BJ (cell line): ENCODE measurements at regions not wholly inside any gene's neighbourhood (a gene's known extent, or its start where the extent isn't known, plus 50 kb on each side); places are given as distances from the start of the nearest gene placed in this dataset.

ENCODE experiments used
- CTCF ChIA-PET: fragments of 350-600 bp; formaldehyde crosslinking; extraction: SDS; loops from one replicate; lab custom pipeline; 2021; ENCODE audit warnings: antibody characterized with exemption, inconsistent platforms; lab: Yijun Ruan, JAX
- POLR2A ChIA-PET: fragments of 300-600 bp; sonication (Branson Sonifier 250); formaldehyde crosslinking; extraction: SDS; loops from one replicate; lab custom pipeline; 2021; ENCODE audit warnings: antibody characterized with exemption; lab: Charles Lee
- DNase-seq: peaks from one replicate; pipeline ENCODE4 v3.0.0-alpha.2; 2011; ENCODE audit warnings: low read depth
- H3K27me3 ChIP-seq: 2 replicates; pipeline ENCODE4 v1.6.0; 2011; ENCODE audit warnings: low read length; ENCODE audit not compliant: control insufficient read depth, insufficient read depth
- H3K36me3 ChIP-seq: 2 replicates; pipeline ENCODE4 v1.5.1; 2011; ENCODE audit warnings: low read length; ENCODE audit not compliant: control insufficient read depth, insufficient read depth
- H3K4me3 ChIP-seq: 2 replicates; pipeline ENCODE4 v1.5.1; 2011; ENCODE audit warnings: low read depth, mild to moderate bottlenecking, control low read depth, low read length
- CTCF ChIP-seq: IDR thresholded peaks from 2 replicates; pipeline ENCODE4 v1.5.1; 2011; ENCODE audit warnings: low read depth, mild to moderate bottlenecking, control low read depth, inconsistent platforms, low read length, moderate library complexity; ENCODE audit not compliant: insufficient read depth

GRCh38 chr5:52517667-52518066 is 270.0 kb upstream of the ITGA1 start:
- DNase-seq: no peak
- TF ChIP-seq CTCF: no peak
- Histone ChIP-seq H3K36me3 (no peaks in the 10 kb centered on the region), H3K4me3 (no peak overlapping the region), H3K27me3 (no peaks in the 10 kb centered on the region)
- CTCF ChIA-PET: no interaction called here
- POLR2A ChIA-PET: no interaction called here

GRCh38 chr5:52520171-52520570 is 267.5 kb upstream of the ITGA1 start:
- POLR2A ChIA-PET: no interaction called here

GRCh38 chr5:52521236-52521635 is 266.5 kb upstream of the ITGA1 start:
- Histone ChIP-seq H3K27me3 (no peaks in the 10 kb centered on the region), H3K4me3 (no peak overlapping the region), H3K36me3 (no peaks in the 10 kb centered on the region)
- TF ChIP-seq CTCF: no peak
- no peak for DNase-seq
- POLR2A ChIA-PET: no interaction called here
- CTCF ChIA-PET: no interaction called here

More at GRCh38 chr5:52520171-52520570, 267.5 kb upstream of the ITGA1 start:
- no peak overlapping the region for H3K4me3 ChIP-seq
- DNase-seq: no peak
- TF ChIP-seq CTCF: no peak
- no peaks in the 10 kb centered on the region for H3K27me3 ChIP-seq
- H3K36me3 ChIP-seq: no peaks in the 10 kb centered on the region
- CTCF ChIA-PET: no interaction called here

- no peak for DNase-seq
- Histone ChIP-seq H3K4me3 (no peak overlapping the region), H3K27me3 (no peaks in the 10 kb centered on the region), H3K36me3 (no peaks in the 10 kb centered on the region)
- ChIA-PET CTCF (no interaction called here), POLR2A (no interaction called here)
- no peak for TF ChIP-seq CTCF
Observed at GRCh38 chr5:52523701-52524100, 264.0 kb upstream of the ITGA1 start.

GRCh38 chr5:52531105-52531504 is 256.6 kb upstream of the ITGA1 start:
- ChIA-PET POLR2A (no interaction called here), CTCF (no interaction called here)
- Histone ChIP-seq H3K36me3 (no peaks in the 10 kb centered on the region), H3K27me3 (no peaks in the 10 kb centered on the region), H3K4me3 (no peak overlapping the region)
- DNase-seq: no peak
- TF ChIP-seq CTCF: no peak
